K562 (cell line): ENCODE measurements at regions not wholly inside any gene's neighbourhood (a gene's known extent, or its start where the extent isn't known, plus 50 kb on each side); places are given as distances from the start of the nearest gene placed in this dataset.

ENCODE experiments used
- CBFA2T3 ChIP-seq: fragments of 450-650 bp; IDR thresholded peaks from 2 replicates; pipeline ENCODE4 v1.6.1; 2017
- PRMT5 ChIP-seq: sonication (generic); formaldehyde crosslinking; IDR thresholded peaks from 2 replicates; pipeline ENCODE4 v1.5.0; 2020; ENCODE audit warnings: missing genetic modification reagents
- SUPT5H ChIP-seq: fragments of 450-650 bp; IDR thresholded peaks from 2 replicates; pipeline ENCODE4 v1.6.1; 2016
- TOE1 ChIP-seq, 2 experiments: fragments of 450-650 bp in 1 of 2; sonication (generic) in 1 of 2; formaldehyde crosslinking in 1 of 2; IDR thresholded peaks; 2 replicates each; pipeline versions ENCODE4 v1.7.1 to v1.8.0; 2016 to 2022; ENCODE audit warnings: borderline replicate concordance in 2 of 2, mild to moderate bottlenecking in 2 of 2, antibody characterized with exemption in 1 of 2, inconsistent platforms in 1 of 2, low read depth in 1 of 2, missing genetic modification reagents in 1 of 2, moderate library complexity in 1 of 2
- YBX1 ChIP-seq: fragments of 450-650 bp; IDR thresholded peaks from 2 replicates; pipeline ENCODE4 v1.7.1; 2016; ENCODE audit warnings: mild to moderate bottlenecking
- ZBTB1 ChIP-seq: sonication (generic); formaldehyde crosslinking; IDR thresholded peaks from 2 replicates; pipeline ENCODE4 v1.8.1; 2023; ENCODE audit warnings: missing genetic modification reagents, low read depth, mild to moderate bottlenecking, borderline replicate concordance
- ZFP1 ChIP-seq: fragments of 450-650 bp; formaldehyde crosslinking; IDR thresholded peaks from 2 replicates; pipeline ENCODE4 v1.4.0; 2020; ENCODE audit warnings: mild to moderate bottlenecking, mixed read lengths
- ZNF407 ChIP-seq: fragments of 450-650 bp; IDR thresholded peaks from 2 replicates; pipeline ENCODE4 v1.6.1; 2016; ENCODE audit warnings: low read depth
- ZNF561 ChIP-seq: fragments of 450-650 bp; formaldehyde crosslinking; conservative IDR thresholded peaks from 2 replicates; pipeline ENCODE4 v1.4.0; 2020; ENCODE audit warnings: mild to moderate bottlenecking, moderate library complexity
- ZNF717 ChIP-seq: fragments of 250-450 bp; sonication (Bioruptor Pico); IDR thresholded peaks from 2 replicates; pipeline ENCODE4 v1.5.0; 2021

GRCh38 chr20:11051136-11051535 lies 377.3 kb upstream of the JAG1 start (continued):
- TF ChIP-seq ZNF407 (no peak), CBFA2T3 (no peak), SUPT5H (no peak), YBX1 (no peak), ZNF561 (CRISPR knock-in tag) (no peak), TOE1 (IDR thresholded peaks at IDR 0.05; ENCODE audit: borderline replicate concordance) (no peak), TOE1 (CRISPR knock-in tag; IDR thresholded peaks at IDR 0.05; ENCODE audit: borderline replicate concordance, low read depth) (no peak), PRMT5 (CRISPR knock-in tag) (no peak), ZNF717 (CRISPR knock-in tag) (no peak), ZFP1 (CRISPR knock-in tag) (no peak), ZBTB1 (CRISPR knock-in tag) (no peak)
